Panc1 (cell line): ENCODE measurements at regions not wholly inside any gene's neighbourhood (a gene's known extent, or its start where the extent isn't known, plus 50 kb on each side); places are given as distances from the start of the nearest gene placed in this dataset.

ENCODE experiments used
- ATAC-seq: fragments of 200-7000 bp; cut with Tn5 transposase; 2 replicates; pipeline ENCODE4 v1.9.1; 2020; ENCODE audit warnings: mild to moderate bottlenecking, moderate library complexity
- BruUV-seq: library from RNA; stranded (reverse); fragments of 400-500 nt; replicated peaks from 2 replicates; lab custom pipeline; 2021; lab: Mats Ljungman, UMichigan
- CTCF ChIA-PET: fragments of 300-600 bp; sonication (Branson Sonifier 250); formaldehyde crosslinking; loops from one replicate; lab custom pipeline; 2022; ENCODE audit warnings: antibody characterized with exemption; lab: Charles Lee
- POLR2A ChIA-PET: fragments of 300-600 bp; sonication (Branson Sonifier 250); formaldehyde crosslinking; loops from one replicate; lab custom pipeline; 2022; ENCODE audit warnings: antibody characterized with exemption; lab: Charles Lee
- DNase-seq: peaks from one replicate; pipeline ENCODE4 v3.0.0-alpha.2; 2010; ENCODE audit warnings: low read depth, low spot score
- H3K27ac ChIP-seq: 2 replicates; pipeline ENCODE4 v1.5.1; 2011; ENCODE audit warnings: mild to moderate bottlenecking, low read length, inconsistent platforms
- H3K27me3 ChIP-seq: fragments of 200-500 bp; sonication (Bioruptor generic); 2 replicates; pipeline ENCODE4 v1.6.0; 2014; ENCODE audit warnings: low read length, inconsistent platforms; ENCODE audit not compliant: control insufficient read depth, insufficient read depth
- H3K36me3 ChIP-seq: fragments of 200-500 bp; sonication (Bioruptor generic); 2 replicates; pipeline ENCODE4 v1.5.1; 2014; ENCODE audit warnings: inconsistent platforms, mild to moderate bottlenecking, low read length, moderate library complexity; ENCODE audit not compliant: control insufficient read depth, insufficient read depth
- H3K4me1 ChIP-seq: 2 replicates; pipeline ENCODE4 v1.5.1; 2011; ENCODE audit warnings: inconsistent platforms, mild to moderate bottlenecking, low read length, moderate library complexity; ENCODE audit not compliant: control insufficient read depth, insufficient read depth
- H3K4me3 ChIP-seq, 2 experiments: 2 replicates each; pipeline ENCODE4 v1.5.1; 2011 to 2012; ENCODE audit warnings: low read depth in 2 of 2, low read length in 2 of 2, mild to moderate bottlenecking in 2 of 2, inconsistent platforms in 1 of 2, moderate library complexity in 1 of 2
- H3K9me3 ChIP-seq: fragments of 200-500 bp; sonication (Bioruptor generic); 2 replicates; pipeline ENCODE4 v1.5.1; 2014; ENCODE audit warnings: low read depth, mild to moderate bottlenecking, inconsistent platforms, low read length, moderate library complexity; ENCODE audit not compliant: control insufficient read depth, insufficient read depth
- CTCF ChIP-seq: fragments of 450-650 bp; IDR thresholded peaks from 2 replicates; pipeline ENCODE4 v1.5.1; 2017; ENCODE audit warnings: mild to moderate bottlenecking
- POLR2AphosphoS5 ChIP-seq: IDR thresholded peaks from 2 replicates; pipeline ENCODE4 v1.6.1; 2012; ENCODE audit warnings: mild to moderate bottlenecking, low read depth, low read length, moderate library complexity
- REST ChIP-seq, 2 experiments: IDR thresholded peaks; 2 replicates each; pipeline ENCODE4 v1.6.1; 2011 to 2012; ENCODE audit warnings: low read depth in 2 of 2, control low read depth in 1 of 2, low read length in 1 of 2, mild to moderate bottlenecking in 1 of 2, moderate library complexity in 1 of 2; ENCODE audit not compliant: insufficient read depth in 1 of 2
- SIN3A ChIP-seq: IDR thresholded peaks from 2 replicates; pipeline ENCODE4 v1.6.1; 2012; ENCODE audit warnings: low read depth, mild to moderate bottlenecking, low read length, moderate library complexity, borderline replicate concordance; ENCODE audit not compliant: insufficient read depth
- TCF7L2 ChIP-seq: IDR thresholded peaks from 2 replicates; pipeline ENCODE4 v1.6.1; 2011; ENCODE audit warnings: mild to moderate bottlenecking, low read depth, low read length, inconsistent platforms
- in situ Hi-C: cut with HindIII; loops from 2 replicates; pipeline ENCODE4 v1.10.0; 2016; ENCODE audit warnings: low sequenced_read_pairs, low pct_unique_long_range_greater_than_20kb
- intact Hi-C: fragments of 100-400 bp; cut with micrococcal nuclease; formaldehyde crosslinking; loops from one replicate; pipeline ENCODE4 v1.10.0; 2022; ENCODE audit not compliant: unreplicated experiment

GRCh38 chr12:62995097-62995496, 60.1 kb upstream of the PPM1H start:
- CTCF ChIA-PET = no interaction called here

GRCh38 chr12:62986844-62987243, 51.9 kb upstream of the PPM1H start:
- Histone ChIP-seq H3K27ac (no peak overlapping the region), H3K9me3 (no peaks in the 10 kb centered on the region), H3K27me3 (no peaks in the 10 kb centered on the region; the same call in 1 of the 2 replicates), H3K36me3 (no peaks in the 10 kb centered on the region), H3K4me3 (no peak overlapping the region), H3K4me1 (no peaks in the 10 kb centered on the region)
- no TSS peak for BruUV-seq
- POLR2A ChIA-PET = no interaction called here
- no peak for TF ChIP-seq CTCF
- no peak for TF ChIP-seq SIN3A
- no peak for TF ChIP-seq REST (IDR thresholded peaks at IDR 0.05; ENCODE audit: insufficient read depth in 1 of 2, low read depth in 2 of 2, low read length in 1 of 2)
- TF ChIP-seq TCF7L2 = no peak
- intact Hi-C loops = no loop called here
- in situ Hi-C loops = no loop called here
- DNase-seq (no peak), ATAC-seq (no peak)
- CTCF ChIA-PET = no interaction called here

More at GRCh38 chr12:62995097-62995496, 60.1 kb upstream of the PPM1H start:
- ATAC-seq (no peak), DNase-seq (no peak)
- in situ Hi-C loops = no loop called here
- H3K4me3 ChIP-seq = no peak overlapping the region
- no peak overlapping the region for H3K27ac ChIP-seq
- H3K4me1 ChIP-seq = no peaks in the 10 kb centered on the region
- no peaks in the 10 kb centered on the region for H3K9me3 ChIP-seq
- intact Hi-C loops = no loop called here
- no peak for TF ChIP-seq SIN3A
- no peak for TF ChIP-seq CTCF
- no peak for TF ChIP-seq TCF7L2
- no peak for TF ChIP-seq POLR2AphosphoS5
- TF ChIP-seq REST (IDR thresholded peaks at IDR 0.05; ENCODE audit: insufficient read depth in 1 of 2, low read depth in 2 of 2, low read length in 1 of 2) = no peak
- no TSS peak for BruUV-seq
- no peaks in the 10 kb centered on the region for H3K36me3 ChIP-seq
- POLR2A ChIA-PET = no interaction called here
- H3K27me3 ChIP-seq = peaks cover 2% of the 10 kb centered on the region; the same call in 1 of the 2 replicates
